ENCODE measurements at regions not wholly inside any gene's neighbourhood (a gene's known extent, or its start where the extent isn't known, plus 50 kb on each side); places are given as distances from the start of the nearest gene placed in this dataset.

GRCh38 chr5:158553195-158553961 is 546.3 kb downstream of the EBF1 start:
- DNase-seq (ENCODE audit: low read depth), result no peak

GRCh38 chr5:158552241-158552640 is 547.5 kb downstream of the EBF1 start:
- no peak for DNase-seq (ENCODE audit: low read depth)

GRCh38 chr5:158549311-158549710 is 550.4 kb downstream of the EBF1 start:
- no peak for DNase-seq (ENCODE audit: low read depth)

DNA sequence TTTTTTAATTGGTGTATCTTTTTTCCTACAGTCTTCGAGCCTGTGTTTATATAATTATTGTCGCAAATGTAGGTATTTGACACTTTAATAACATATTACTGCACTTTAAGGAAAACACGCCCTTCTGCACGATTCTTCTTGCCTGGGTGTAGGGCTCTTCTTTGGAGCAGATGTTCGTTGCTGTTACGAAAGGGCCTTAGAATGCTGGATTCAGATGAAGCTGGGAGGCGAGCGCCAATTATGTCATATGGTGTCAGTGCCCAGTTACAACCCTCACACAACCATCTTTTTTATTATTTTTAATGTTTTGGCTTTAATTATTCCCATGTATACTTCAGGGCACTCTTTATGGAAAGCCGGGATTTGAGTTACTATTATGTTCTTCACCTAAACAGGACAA is 553.0 kb downstream of the EBF1 start:
- DNase-seq (ENCODE audit: low read depth), result no peak

DNA sequence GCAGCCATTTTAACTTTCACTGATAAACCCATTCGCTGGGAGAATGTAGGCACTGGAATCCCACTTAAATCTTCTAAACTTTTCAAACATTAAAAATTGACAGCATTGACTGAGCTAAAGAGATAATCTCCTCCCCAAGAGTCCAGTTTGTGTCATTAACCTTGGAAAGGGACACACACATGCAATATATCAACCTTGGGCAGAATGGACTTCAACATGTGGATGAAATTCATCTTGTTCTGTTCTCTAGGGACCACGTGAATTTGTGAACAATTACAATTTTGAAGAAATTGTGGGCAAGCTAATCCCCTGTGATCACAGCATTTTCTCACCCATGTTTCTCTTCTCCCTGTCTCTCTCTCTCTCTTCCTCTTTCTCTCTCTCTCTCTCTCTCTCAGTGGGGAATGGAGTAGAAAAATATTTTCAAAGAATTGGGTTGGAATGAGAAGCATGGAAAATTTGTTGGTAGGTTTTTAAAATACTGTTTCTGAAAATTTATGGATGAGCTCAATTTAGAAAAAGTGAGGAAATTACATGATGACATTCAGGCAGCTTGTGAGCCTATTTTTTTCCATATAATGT is 553.7 kb downstream of the EBF1 start:
- DNase-seq (ENCODE audit: low read depth), result no peak

DNA sequence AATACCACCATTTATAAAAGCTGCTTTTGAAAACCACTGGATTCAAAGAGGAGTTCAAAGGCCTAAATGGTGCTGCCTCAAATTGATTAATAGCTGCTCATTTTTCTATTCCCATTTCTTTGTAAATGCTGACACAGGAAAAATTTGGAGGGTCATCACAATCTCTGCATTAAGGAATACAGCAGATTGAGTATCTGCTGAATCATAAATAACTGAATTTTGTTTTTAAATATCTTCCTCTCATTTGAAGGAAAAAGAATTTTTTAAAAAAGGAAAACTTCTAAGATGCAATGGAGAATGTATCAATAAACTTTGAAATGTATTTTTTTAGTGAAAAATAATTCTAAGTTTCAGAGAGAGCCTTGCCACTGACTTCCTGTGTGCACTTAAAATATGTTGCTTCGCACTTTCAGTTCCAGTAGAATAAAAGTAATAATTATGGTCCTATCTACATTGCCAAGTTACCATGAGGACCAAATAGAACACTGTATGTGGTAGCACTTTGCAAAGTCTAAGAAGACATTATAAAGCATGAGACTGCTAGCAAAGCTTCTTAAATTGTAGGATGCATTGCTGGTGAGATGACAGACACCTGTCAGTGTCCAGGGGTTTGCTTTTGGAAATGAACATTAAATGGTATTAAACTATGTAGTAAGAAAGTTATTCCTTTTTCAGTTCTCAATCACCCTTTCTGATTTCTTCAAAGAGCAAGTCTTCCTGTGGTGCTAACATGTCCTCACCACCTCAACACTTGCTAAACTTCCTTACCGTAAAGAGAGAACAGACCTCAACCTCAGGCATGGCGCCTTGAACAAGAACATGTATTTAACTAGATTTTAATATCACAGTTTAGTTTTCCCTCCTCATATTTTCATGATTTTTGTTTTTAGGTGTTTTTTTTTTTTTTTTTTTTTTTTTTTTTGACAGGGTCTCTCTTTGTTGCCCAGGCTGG is 555.1 kb downstream of the EBF1 start:
- no peak for DNase-seq (ENCODE audit: low read depth)

GRCh38 chr5:158543539-158544387 is 556.0 kb downstream of the EBF1 start:
- DNase-seq (ENCODE audit: low read depth), result no peak

DNA sequence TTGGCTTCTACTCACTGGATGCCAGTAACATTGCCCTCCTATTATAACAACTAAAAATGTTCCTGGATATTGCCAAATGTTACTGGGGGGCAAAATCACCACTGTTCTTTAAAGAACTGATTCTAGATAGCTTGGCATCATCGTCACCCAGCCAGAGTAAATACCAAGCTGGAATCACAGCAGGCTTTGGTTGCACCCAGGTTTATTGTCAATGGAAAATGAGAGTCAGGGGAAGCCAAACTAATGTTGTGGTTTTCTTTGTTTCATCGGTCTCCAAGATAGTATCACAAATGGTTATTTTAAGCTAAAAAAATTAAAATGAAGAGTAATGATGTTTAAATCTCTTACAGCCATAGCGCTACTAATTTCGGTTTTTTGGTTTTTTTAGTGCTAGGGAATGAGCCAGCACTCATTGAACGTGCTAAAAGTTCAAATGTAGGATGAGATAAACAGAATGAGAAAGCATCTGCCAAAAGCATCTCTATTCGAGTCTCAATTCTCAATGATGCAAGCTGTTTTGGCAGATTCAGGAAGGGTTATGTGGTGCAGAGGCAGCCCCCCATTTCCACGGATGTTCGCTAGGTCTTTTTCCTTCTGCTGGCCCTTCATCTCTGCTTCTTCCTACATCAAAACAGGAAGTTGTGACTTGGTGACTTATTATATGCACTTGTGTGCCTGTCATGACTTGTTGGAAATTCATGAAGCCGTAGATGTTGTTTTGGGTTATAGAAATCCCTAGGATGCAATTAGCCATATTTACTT is 558.0 kb downstream of the EBF1 start:
- DNase-seq (ENCODE audit: low read depth), result no peak

GRCh38 chr5:158538506-158539074 is 561.1 kb downstream of the EBF1 start:
- no peak for DNase-seq (ENCODE audit: low read depth)

DNA sequence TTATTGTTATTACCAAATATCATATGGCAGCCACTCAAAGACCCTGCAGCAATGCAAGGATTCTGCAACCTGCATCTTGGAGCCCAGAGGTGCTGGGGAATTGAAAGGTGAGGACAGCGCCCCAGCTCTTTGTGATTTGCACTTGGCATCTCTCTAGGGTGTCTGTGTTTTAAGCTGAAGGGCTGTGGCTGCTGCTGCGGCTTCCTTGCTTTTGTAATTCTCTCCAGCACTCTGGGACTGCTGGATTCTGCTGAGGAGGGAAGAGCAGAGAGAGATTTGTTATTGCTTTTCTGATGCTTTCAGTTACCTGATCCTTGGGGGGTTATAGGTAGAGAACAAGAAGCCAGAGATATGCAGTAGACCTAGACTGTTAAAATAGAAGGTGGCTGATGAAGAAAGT is 562.4 kb downstream of the EBF1 start:
- DNase-seq (ENCODE audit: low read depth), result no peak

DNA sequence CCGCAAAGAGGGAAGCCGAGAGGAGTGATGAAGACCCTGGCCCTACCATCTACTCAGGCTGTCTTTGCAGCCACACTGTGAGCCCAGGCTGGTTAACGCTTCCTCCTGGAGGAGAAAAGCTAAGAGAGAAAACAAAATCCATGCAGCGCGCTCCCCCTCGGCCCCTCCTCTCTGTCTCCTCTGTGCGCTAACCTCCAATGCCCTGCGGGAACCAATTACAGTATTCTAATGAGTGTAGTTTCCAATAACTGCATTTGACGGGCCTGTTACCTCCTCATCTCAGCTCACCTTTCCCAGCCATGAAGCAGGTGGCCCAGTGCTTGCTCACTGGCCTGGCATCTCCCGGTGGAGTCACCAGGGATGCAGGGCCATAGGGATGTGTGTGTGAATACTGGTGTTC is 565.5 kb downstream of the EBF1 start:
- no peak for DNase-seq (ENCODE audit: low read depth)

GRCh38 chr5:158532739-158533138 is 567.0 kb downstream of the EBF1 start:
- no peak for DNase-seq (ENCODE audit: low read depth)

DNA sequence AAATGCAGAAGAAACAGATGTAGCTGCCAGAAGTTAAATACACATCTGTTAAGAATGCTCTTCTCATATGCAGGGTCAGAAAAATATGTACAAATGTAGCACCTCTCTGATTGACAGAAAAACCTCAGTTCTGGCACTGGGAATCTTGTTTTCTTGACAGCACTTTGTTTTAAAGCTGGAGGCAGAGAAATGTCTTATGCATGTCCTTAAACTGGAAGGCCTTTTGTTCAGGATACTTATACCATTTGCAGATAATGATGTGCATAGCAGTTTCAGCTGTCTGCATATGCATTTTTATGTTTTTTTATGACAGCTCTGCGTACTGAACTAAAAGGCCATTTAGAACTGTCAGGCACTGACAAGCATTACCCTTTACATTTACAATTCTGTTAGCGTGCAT is 567.9 kb downstream of the EBF1 start:
- no peak for DNase-seq (ENCODE audit: low read depth)

DNA sequence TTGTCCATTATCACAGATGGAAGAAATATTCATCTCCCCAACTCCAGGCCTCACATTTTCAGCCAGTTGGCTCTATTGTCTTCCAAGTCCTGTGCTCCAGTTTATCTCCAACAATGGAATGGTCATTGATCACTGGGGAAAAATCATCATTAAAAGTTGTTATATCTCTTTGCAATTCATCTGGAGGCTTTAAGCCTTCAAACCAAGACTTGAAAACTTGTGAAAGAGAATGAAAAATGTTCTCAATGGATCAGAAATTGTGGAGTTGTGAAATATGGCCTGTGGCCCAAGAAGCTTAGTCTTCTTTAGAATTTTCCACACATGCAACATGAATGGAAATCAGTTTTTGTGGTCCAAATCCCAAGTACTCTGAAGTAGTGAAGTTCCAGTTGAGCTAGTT is 569.6 kb downstream of the EBF1 start:
- DNase-seq (ENCODE audit: low read depth), result no peak

- DNase-seq (ENCODE audit: low read depth), result no peak
These were observed 570.3 kb downstream of the EBF1 start for GRCh38 chr5:158529454-158529853.

DNA sequence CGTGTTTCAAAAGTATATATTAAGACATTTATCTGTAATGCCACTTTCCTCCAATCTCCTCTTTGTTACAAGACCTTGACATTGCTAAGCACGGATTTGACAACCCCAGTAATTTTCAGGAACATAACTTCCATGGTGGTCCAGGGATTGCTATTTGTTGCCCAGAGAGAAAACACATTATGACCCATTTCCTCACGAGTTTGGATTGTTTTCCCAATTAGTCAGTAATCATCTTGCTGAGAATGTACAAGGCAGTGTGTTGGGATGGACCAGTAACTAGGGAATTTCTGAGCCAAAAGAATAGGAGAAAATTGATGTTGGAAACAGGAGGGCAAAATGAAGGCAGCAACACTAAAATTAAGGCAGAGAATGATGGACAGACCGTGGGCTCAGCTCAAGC is 574.1 kb downstream of the EBF1 start:
- DNase-seq (ENCODE audit: low read depth), result no peak

- no peak for DNase-seq (ENCODE audit: low read depth)
These were observed 575.6 kb downstream of the EBF1 start for GRCh38 chr5:158524070-158524469.

GRCh38 chr5:158522776-158523175 is 576.9 kb downstream of the EBF1 start:
- no peak for DNase-seq (ENCODE audit: low read depth)

DNA sequence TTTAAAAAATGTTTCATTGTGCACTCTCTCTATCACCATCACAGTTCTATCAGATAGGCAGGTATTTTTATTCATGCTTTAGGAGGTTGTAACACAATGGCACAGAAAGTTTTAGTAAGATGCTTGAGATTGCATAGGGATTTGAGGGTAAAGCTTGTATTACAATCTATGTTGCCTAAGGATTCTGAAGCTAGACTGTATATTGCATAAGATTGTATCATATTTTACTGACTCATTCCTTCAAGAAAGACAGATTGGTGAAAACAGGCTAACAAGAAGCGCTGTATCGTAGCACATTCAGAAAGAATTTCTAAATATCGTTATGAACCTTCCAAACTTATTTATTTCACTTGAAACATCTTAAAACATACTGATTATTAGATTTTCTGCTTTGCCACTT is 577.7 kb downstream of the EBF1 start:
- DNase-seq (ENCODE audit: low read depth), result no peak

DNA sequence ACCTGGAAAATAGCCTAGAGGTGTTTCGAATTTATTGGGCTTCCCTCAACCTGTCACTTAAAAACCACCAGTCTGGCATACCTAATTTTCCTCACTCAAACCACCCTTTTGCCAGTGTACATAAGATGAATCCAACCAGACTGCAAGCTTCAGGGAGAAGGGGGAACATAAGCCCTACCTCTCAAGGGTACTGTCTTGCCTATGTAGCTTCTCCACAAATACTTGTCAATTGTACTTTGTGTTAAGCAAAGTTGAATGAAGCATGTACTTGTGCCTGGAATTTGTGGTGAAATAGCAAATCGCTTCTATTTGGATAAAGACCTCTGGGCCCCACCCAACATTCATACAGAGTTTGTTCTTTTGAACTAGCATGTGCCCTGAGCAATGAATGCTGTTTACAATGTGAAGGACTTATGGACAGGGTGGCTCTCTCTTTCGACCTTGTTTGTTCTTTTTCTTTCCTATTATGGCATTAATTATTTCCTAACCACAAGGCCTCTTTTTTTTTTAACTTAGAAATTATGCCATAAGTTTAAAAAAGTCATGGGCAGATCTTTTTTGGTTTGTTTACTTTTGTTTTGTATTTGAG is 580.2 kb downstream of the EBF1 start:
- DNase-seq (ENCODE audit: low read depth), result no peak
